ENCODE measurements at regions not wholly inside any gene's neighbourhood (a gene's known extent, or its start where the extent isn't known, plus 50 kb on each side); places are given as distances from the start of the nearest gene placed in this dataset.

DNA sequence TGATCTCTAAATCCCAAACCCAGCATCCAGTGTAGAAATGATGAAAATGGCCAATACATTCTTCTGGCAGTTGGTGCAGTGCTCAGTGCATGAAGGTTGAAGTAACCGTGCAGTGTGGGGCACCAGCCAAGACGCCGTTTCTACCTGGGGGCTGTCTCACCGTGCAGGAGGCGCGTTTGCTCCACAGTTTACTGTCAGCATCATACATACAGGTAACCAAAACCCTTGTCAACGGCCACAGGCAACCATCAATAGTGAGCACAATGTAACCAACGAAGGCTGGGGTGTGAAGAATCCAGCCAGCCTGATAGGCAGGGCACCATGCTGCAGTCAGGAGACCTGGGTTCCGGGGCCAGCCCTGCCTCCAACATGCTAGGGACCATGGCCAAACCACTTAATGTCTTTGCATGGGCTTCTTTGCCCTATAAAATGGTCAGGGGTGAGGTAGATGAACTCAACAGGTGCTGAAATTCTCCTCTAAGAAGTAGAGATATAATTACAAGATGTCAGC, 127.5 kb upstream of the ID2 start:
- TF ChIP-seq, protein P1, sequence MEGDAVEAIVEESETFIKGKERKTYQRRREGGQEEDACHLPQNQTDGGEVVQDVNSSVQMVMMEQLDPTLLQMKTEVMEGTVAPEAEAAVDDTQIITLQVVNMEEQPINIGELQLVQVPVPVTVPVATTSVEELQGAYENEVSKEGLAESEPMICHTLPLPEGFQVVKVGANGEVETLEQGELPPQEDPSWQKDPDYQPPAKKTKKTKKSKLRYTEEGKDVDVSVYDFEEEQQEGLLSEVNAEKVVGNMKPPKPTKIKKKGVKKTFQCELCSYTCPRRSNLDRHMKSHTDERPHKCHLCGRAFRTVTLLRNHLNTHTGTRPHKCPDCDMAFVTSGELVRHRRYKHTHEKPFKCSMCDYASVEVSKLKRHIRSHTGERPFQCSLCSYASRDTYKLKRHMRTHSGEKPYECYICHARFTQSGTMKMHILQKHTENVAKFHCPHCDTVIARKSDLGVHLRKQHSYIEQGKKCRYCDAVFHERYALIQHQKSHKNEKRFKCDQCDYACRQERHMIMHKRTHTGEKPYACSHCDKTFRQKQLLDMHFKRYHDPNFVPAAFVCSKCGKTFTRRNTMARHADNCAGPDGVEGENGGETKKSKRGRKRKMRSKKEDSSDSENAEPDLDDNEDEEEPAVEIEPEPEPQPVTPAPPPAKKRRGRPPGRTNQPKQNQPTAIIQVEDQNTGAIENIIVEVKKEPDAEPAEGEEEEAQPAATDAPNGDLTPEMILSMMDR (IDR thresholded peaks at IDR 0.05; ENCODE audit: low read depth, low read length, poor library complexity, severe bottlenecking) = no peak
- TF ChIP-seq EZH2phosphoT487 (IDR thresholded peaks at IDR 0.05; ENCODE audit: borderline replicate concordance, low read length) = no peak

Measured in DOHH2 (cell line).